Panc1 (cell line): ENCODE measurements at regions not wholly inside any gene's neighbourhood (a gene's known extent, or its start where the extent isn't known, plus 50 kb on each side); places are given as distances from the start of the nearest gene placed in this dataset.

Experiments used
- ATAC-seq: fragments of 200-7000 bp; cut with Tn5 transposase; 2 replicates; pipeline ENCODE4 v1.9.1; 2020; ENCODE audit warnings: mild to moderate bottlenecking, moderate library complexity
- BruUV-seq: library from RNA; stranded (reverse); fragments of 400-500 nt; replicated peaks from 2 replicates; lab custom pipeline; 2021; lab: Mats Ljungman, UMichigan
- CTCF ChIA-PET: fragments of 300-600 bp; sonication (Branson Sonifier 250); formaldehyde crosslinking; loops from one replicate; lab custom pipeline; 2022; ENCODE audit warnings: antibody characterized with exemption; lab: Charles Lee
- POLR2A ChIA-PET: fragments of 300-600 bp; sonication (Branson Sonifier 250); formaldehyde crosslinking; loops from one replicate; lab custom pipeline; 2022; ENCODE audit warnings: antibody characterized with exemption; lab: Charles Lee
- DNase-seq: peaks from one replicate; pipeline ENCODE4 v3.0.0-alpha.2; 2010; ENCODE audit warnings: low read depth, low spot score
- H3K27ac ChIP-seq: 2 replicates; pipeline ENCODE4 v1.5.1; 2011; ENCODE audit warnings: mild to moderate bottlenecking, low read length, inconsistent platforms
- H3K27me3 ChIP-seq: fragments of 200-500 bp; sonication (Bioruptor generic); 2 replicates; pipeline ENCODE4 v1.6.0; 2014; ENCODE audit warnings: low read length, inconsistent platforms; ENCODE audit not compliant: control insufficient read depth, insufficient read depth
- H3K36me3 ChIP-seq: fragments of 200-500 bp; sonication (Bioruptor generic); 2 replicates; pipeline ENCODE4 v1.5.1; 2014; ENCODE audit warnings: inconsistent platforms, mild to moderate bottlenecking, low read length, moderate library complexity; ENCODE audit not compliant: control insufficient read depth, insufficient read depth
- H3K4me1 ChIP-seq: 2 replicates; pipeline ENCODE4 v1.5.1; 2011; ENCODE audit warnings: inconsistent platforms, mild to moderate bottlenecking, low read length, moderate library complexity; ENCODE audit not compliant: control insufficient read depth, insufficient read depth
- H3K4me3 ChIP-seq, 2 experiments: 2 replicates each; pipeline ENCODE4 v1.5.1; 2011 to 2012; ENCODE audit warnings: low read depth in 2 of 2, low read length in 2 of 2, mild to moderate bottlenecking in 2 of 2, inconsistent platforms in 1 of 2, moderate library complexity in 1 of 2
- H3K9me3 ChIP-seq: fragments of 200-500 bp; sonication (Bioruptor generic); 2 replicates; pipeline ENCODE4 v1.5.1; 2014; ENCODE audit warnings: low read depth, mild to moderate bottlenecking, inconsistent platforms, low read length, moderate library complexity; ENCODE audit not compliant: control insufficient read depth, insufficient read depth
- POLR2AphosphoS5 ChIP-seq: IDR thresholded peaks from 2 replicates; pipeline ENCODE4 v1.6.1; 2012; ENCODE audit warnings: mild to moderate bottlenecking, low read depth, low read length, moderate library complexity
- SIN3A ChIP-seq: IDR thresholded peaks from 2 replicates; pipeline ENCODE4 v1.6.1; 2012; ENCODE audit warnings: low read depth, mild to moderate bottlenecking, low read length, moderate library complexity, borderline replicate concordance; ENCODE audit not compliant: insufficient read depth
- TCF7L2 ChIP-seq: IDR thresholded peaks from 2 replicates; pipeline ENCODE4 v1.6.1; 2011; ENCODE audit warnings: mild to moderate bottlenecking, low read depth, low read length, inconsistent platforms
- in situ Hi-C: cut with HindIII; loops from 2 replicates; pipeline ENCODE4 v1.10.0; 2016; ENCODE audit warnings: low sequenced_read_pairs, low pct_unique_long_range_greater_than_20kb
- intact Hi-C: fragments of 100-400 bp; cut with micrococcal nuclease; formaldehyde crosslinking; loops from one replicate; pipeline ENCODE4 v1.10.0; 2022; ENCODE audit not compliant: unreplicated experiment
- TF ChIP-seq, protein P1 (sequence below): fragments of 450-650 bp; IDR thresholded peaks from 2 replicates; pipeline ENCODE4 v1.5.1; 2017; ENCODE audit warnings: mild to moderate bottlenecking
- TF ChIP-seq, protein P2 (sequence below), 2 experiments: IDR thresholded peaks; 2 replicates each; pipeline ENCODE4 v1.6.1; 2011 to 2012; ENCODE audit warnings: low read depth in 2 of 2, control low read depth in 1 of 2, low read length in 1 of 2, mild to moderate bottlenecking in 1 of 2, moderate library complexity in 1 of 2; ENCODE audit not compliant: insufficient read depth in 1 of 2

DNA sequence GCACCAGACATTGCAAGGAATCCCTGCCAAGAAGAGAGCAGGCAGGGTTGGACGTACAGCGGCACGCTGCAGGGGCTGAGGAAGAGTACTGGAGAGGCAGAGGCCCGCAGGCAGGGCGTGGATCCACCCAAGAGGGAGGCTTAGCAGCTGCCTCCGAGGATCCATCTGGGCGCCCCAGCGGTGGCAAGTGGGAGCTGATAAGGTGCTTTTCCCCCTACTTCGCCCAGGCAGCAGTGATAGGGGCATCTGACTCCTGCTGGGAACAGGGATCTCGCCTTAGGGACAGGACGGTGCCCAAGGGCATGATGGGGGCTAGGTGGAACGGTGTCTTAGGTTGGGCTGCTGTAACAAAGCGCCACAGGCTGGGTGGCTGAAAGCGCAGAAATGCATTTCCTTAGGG lies 67.4 kb upstream of the HS6ST1 start:
- intact Hi-C loops, result no loop called here
- BruUV-seq, result no TSS peak

DNA sequence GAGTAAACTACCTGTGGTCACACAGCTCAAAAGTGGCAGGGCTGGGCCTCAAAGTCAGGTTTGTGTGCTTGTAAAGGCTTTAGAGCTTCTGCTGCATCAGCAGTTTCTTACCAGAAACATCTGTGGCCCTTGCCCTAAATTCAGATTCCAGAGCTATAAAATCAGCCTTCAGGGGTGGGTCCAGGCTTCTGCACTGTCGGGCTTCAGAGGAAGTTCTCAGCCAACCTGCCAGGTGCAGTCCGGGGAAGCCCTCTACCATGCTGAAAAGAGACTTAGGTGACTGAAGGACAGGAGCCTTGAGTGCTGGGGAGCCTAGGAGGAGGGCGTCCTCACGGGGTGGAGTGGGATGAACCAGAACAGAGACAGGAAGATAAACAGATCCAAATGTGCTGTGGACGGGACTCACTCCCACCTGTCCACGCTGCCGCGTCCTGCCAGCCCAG lies 69.9 kb upstream of the HS6ST1 start:
- Histone ChIP-seq H3K36me3 (no peaks in the 10 kb centered on the region), H3K27me3 (no peaks in the 10 kb centered on the region), H3K9me3 (no peaks in the 10 kb centered on the region), H3K4me3 (no peak overlapping the region), H3K27ac (no peak overlapping the region), H3K4me1 (no peaks in the 10 kb centered on the region)
- ChIA-PET POLR2A (no interaction called here), CTCF (interaction anchor here (0.7 kb wide), 1 partner anchor 325 kb away, joined by 3 read pairs; no protein-coding TSS in a partner anchor)
- in situ Hi-C loops (no loop called here), intact Hi-C loops (no loop called here)
- no peak for DNase-seq
- BruUV-seq, result no TSS peak
- TF ChIP-seq TCF7L2 (no peak), POLR2AphosphoS5 (no peak), SIN3A (no peak)
- TF ChIP-seq, protein P1, sequence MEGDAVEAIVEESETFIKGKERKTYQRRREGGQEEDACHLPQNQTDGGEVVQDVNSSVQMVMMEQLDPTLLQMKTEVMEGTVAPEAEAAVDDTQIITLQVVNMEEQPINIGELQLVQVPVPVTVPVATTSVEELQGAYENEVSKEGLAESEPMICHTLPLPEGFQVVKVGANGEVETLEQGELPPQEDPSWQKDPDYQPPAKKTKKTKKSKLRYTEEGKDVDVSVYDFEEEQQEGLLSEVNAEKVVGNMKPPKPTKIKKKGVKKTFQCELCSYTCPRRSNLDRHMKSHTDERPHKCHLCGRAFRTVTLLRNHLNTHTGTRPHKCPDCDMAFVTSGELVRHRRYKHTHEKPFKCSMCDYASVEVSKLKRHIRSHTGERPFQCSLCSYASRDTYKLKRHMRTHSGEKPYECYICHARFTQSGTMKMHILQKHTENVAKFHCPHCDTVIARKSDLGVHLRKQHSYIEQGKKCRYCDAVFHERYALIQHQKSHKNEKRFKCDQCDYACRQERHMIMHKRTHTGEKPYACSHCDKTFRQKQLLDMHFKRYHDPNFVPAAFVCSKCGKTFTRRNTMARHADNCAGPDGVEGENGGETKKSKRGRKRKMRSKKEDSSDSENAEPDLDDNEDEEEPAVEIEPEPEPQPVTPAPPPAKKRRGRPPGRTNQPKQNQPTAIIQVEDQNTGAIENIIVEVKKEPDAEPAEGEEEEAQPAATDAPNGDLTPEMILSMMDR, result no peak
- TF ChIP-seq, protein P2, sequence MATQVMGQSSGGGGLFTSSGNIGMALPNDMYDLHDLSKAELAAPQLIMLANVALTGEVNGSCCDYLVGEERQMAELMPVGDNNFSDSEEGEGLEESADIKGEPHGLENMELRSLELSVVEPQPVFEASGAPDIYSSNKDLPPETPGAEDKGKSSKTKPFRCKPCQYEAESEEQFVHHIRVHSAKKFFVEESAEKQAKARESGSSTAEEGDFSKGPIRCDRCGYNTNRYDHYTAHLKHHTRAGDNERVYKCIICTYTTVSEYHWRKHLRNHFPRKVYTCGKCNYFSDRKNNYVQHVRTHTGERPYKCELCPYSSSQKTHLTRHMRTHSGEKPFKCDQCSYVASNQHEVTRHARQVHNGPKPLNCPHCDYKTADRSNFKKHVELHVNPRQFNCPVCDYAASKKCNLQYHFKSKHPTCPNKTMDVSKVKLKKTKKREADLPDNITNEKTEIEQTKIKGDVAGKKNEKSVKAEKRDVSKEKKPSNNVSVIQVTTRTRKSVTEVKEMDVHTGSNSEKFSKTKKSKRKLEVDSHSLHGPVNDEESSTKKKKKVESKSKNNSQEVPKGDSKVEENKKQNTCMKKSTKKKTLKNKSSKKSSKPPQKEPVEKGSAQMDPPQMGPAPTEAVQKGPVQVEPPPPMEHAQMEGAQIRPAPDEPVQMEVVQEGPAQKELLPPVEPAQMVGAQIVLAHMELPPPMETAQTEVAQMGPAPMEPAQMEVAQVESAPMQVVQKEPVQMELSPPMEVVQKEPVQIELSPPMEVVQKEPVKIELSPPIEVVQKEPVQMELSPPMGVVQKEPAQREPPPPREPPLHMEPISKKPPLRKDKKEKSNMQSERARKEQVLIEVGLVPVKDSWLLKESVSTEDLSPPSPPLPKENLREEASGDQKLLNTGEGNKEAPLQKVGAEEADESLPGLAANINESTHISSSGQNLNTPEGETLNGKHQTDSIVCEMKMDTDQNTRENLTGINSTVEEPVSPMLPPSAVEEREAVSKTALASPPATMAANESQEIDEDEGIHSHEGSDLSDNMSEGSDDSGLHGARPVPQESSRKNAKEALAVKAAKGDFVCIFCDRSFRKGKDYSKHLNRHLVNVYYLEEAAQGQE (IDR thresholded peaks at IDR 0.05; ENCODE audit: insufficient read depth in 1 of 2, low read depth in 2 of 2, low read length in 1 of 2), result no peak
- no peak for ATAC-seq

More for the DNA sequence above, 67.4 kb upstream of the HS6ST1 start:
- ATAC-seq, result no peak
- TF ChIP-seq SIN3A, result no peak
- TF ChIP-seq, protein P1, result no peak
- TF ChIP-seq, protein P2 (IDR thresholded peaks at IDR 0.05; ENCODE audit: insufficient read depth in 1 of 2, low read depth in 2 of 2, low read length in 1 of 2), result no peak
- TF ChIP-seq TCF7L2, result no peak
- no peak for TF ChIP-seq POLR2AphosphoS5
- DNase-seq, result no peak
- no peaks in the 10 kb centered on the region for H3K9me3 ChIP-seq
- 0 out of 2 replicates have a peak, but pooled peaks cover 2% of the 10 kb centered on the region for H3K4me1 ChIP-seq
- in situ Hi-C loops, result no loop called here
- no peaks in the 10 kb centered on the region for H3K27me3 ChIP-seq
- CTCF ChIA-PET, result no interaction called here
- POLR2A ChIA-PET, result no interaction called here
- H3K27ac ChIP-seq, result no peak overlapping the region
- H3K36me3 ChIP-seq, result no peaks in the 10 kb centered on the region
- H3K4me3 ChIP-seq, result no peak overlapping the region
